Breast epithelium (tissue), 4 donors: ENCODE measurements at regions not wholly inside any gene's neighbourhood (a gene's known extent, or its start where the extent isn't known, plus 50 kb on each side); places are given as distances from the start of the nearest gene placed in this dataset.

Source experiments
- DNase-seq, 2 donors: peaks; one replicate each; pipeline ENCODE4 v3.0.0-alpha.2; 2019; ENCODE audit warnings: low spot score in 2 of 2
- H3K27ac ChIP-seq, 2 donors: fragments of 200-600 bp; sonication (generic) in 1 of 2; one replicate each; pipeline ENCODE4 v1.5.1; 2016 to 2019; ENCODE audit warnings: mild to moderate bottlenecking in 1 of 2
- H3K27me3 ChIP-seq, 2 donors: fragments of 200-600 bp; sonication (generic) in 1 of 2; one replicate each; pipeline versions ENCODE4 v1.5.1 to v1.6.0; 2017 to 2019; ENCODE audit warnings: control low read depth in 1 of 2, mild to moderate bottlenecking in 1 of 2
- H3K36me3 ChIP-seq: fragments of 200-600 bp; one replicate; pipeline ENCODE4 v1.5.1; 2019
- H3K4me1 ChIP-seq, 2 donors: fragments of 200-600 bp; sonication (generic); one replicate each; pipeline ENCODE4 v1.5.1; 2016 to 2019; ENCODE audit warnings: control low read depth in 1 of 2
- H3K4me3 ChIP-seq, 3 donors: fragments of 200-600 bp; sonication (generic); 1 replicate in 2 of 3; 2 replicates in 1 of 3; pipeline ENCODE4 v1.5.1; 2016 to 2019; ENCODE audit warnings: mild to moderate bottlenecking in 3 of 3, moderate library complexity in 2 of 3
- H3K9me3 ChIP-seq, 2 donors: fragments of 200-600 bp; sonication (generic) in 1 of 2; one replicate each; pipeline ENCODE4 v1.5.1; 2016 to 2019; ENCODE audit warnings: control low read depth in 1 of 2
- POLR2A ChIP-seq: fragments of 450-650 bp; IDR thresholded peaks from one replicate; pipeline ENCODE4 v1.6.1; 2016; ENCODE audit warnings: antibody characterized with exemption, mild to moderate bottlenecking, moderate library complexity
- POLR2AphosphoS5 ChIP-seq, 3 donors: sonication (generic); formaldehyde crosslinking; IDR thresholded peaks; one replicate each; pipeline ENCODE4 v1.6.1; 2017; ENCODE audit warnings: antibody characterized with exemption in 3 of 3
- intact Hi-C: fragments of 100-400 bp; cut with DNase I; formaldehyde crosslinking; loops from one replicate; pipeline ENCODE4 v1.15.1; 2023; ENCODE audit warnings: low total_unique reads
- TF ChIP-seq, protein P1 (sequence below), 3 donors: fragments of 450-650 bp; IDR thresholded peaks; one replicate each; pipeline ENCODE4 v1.5.1; 2016 to 2017; ENCODE audit warnings: antibody characterized with exemption in 3 of 3, mild to moderate bottlenecking in 3 of 3, moderate library complexity in 3 of 3

DNA sequence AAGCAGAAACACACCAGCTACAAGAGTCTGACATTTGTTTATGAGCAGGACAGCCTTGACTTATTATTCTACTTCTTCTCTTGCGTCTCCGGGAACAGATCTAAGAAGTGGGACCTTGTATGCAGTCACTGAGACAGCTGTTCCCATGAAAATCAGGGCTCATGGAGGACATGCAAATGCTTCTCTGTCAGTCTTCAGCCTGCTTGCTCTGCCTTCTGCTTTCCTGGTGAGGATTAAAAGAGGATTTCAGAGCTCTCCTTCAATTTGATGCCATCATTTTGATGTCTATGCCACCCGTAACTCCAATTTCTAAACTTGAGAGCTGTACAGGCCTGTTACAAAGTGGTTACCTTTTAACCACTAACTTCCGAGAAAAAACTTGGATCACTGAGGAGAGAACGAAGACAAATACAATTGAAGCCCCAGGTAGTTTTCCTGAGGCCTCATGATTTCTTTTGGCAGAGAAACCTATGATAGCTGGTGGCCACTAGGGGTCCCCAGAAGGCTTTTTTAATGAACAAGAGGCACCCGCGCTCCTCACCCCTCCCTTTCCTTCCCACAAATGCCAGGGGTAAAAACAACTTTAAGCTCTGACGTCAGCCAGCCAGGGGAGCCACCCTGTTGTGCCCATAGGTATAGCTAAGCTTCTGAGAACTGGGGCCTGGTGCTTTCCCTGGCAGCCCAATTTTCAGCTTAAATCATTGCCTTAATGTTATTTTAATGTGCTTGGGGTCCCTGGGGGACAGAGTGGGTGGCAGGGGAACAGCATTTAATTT is 97.0 kb downstream of the DDIT4L start:
- peak; percentile 72 to 82 for DNase-seq
- Histone ChIP-seq H3K4me1 (peaks cover 0 to 5% of the 10 kb centered on the region in 2 donors), H3K27ac (peak overlapping the region; percentile 50 to 65), H3K27me3 (no peaks in the 10 kb centered on the region), H3K4me3 (no peak overlapping the region), H3K9me3 (no peaks in the 10 kb centered on the region), H3K36me3 (no peaks in the 10 kb centered on the region)
- TF ChIP-seq, protein P1, sequence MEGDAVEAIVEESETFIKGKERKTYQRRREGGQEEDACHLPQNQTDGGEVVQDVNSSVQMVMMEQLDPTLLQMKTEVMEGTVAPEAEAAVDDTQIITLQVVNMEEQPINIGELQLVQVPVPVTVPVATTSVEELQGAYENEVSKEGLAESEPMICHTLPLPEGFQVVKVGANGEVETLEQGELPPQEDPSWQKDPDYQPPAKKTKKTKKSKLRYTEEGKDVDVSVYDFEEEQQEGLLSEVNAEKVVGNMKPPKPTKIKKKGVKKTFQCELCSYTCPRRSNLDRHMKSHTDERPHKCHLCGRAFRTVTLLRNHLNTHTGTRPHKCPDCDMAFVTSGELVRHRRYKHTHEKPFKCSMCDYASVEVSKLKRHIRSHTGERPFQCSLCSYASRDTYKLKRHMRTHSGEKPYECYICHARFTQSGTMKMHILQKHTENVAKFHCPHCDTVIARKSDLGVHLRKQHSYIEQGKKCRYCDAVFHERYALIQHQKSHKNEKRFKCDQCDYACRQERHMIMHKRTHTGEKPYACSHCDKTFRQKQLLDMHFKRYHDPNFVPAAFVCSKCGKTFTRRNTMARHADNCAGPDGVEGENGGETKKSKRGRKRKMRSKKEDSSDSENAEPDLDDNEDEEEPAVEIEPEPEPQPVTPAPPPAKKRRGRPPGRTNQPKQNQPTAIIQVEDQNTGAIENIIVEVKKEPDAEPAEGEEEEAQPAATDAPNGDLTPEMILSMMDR (IDR thresholded peaks at IDR 0.05): peak; percentile 61 to 79 (median 67)
- TF ChIP-seq POLR2A (no peak), POLR2AphosphoS5 (IDR thresholded peaks at IDR 0.05) (peak in 1 of 3 donors; percentile 18)
- intact Hi-C loops: loop anchor here (5.0 kb wide), 1 partner anchor 319 kb away; no protein-coding TSS in a partner anchor

GRCh38 chr4:100087743-100088142 is 102.5 kb downstream of the DDIT4L start:
- TF ChIP-seq POLR2AphosphoS5 (IDR thresholded peaks at IDR 0.05): no peak
- no peak for TF ChIP-seq POLR2A
- TF ChIP-seq, protein P1 (IDR thresholded peaks at IDR 0.05): no peak
- no peak for DNase-seq
- Histone ChIP-seq H3K9me3 (no peaks in the 10 kb centered on the region), H3K36me3 (no peaks in the 10 kb centered on the region), H3K27me3 (no peaks in the 10 kb centered on the region), H3K4me1 (no peaks in the 10 kb centered on the region), H3K4me3 (no peak overlapping the region), H3K27ac (peak overlapping the region in 1 of 2 donors; percentile 35)
- intact Hi-C loops: no loop called here

GRCh38 chr4:100086766-100087431 is 103.4 kb downstream of the DDIT4L start:
- H3K27ac ChIP-seq: peak overlapping the region in 1 of 2 donors; percentile 35
- TF ChIP-seq, protein P1 (IDR thresholded peaks at IDR 0.05): no peak
- TF ChIP-seq POLR2AphosphoS5 (IDR thresholded peaks at IDR 0.05): no peak
- TF ChIP-seq POLR2A: no peak
- intact Hi-C loops: no loop called here
- no peak overlapping the region for H3K4me3 ChIP-seq
- H3K27me3 ChIP-seq: no peaks in the 10 kb centered on the region
- no peaks in the 10 kb centered on the region for H3K36me3 ChIP-seq
- no peaks in the 10 kb centered on the region for H3K9me3 ChIP-seq
- H3K4me1 ChIP-seq: no peaks in the 10 kb centered on the region
- no peak for DNase-seq

DNA sequence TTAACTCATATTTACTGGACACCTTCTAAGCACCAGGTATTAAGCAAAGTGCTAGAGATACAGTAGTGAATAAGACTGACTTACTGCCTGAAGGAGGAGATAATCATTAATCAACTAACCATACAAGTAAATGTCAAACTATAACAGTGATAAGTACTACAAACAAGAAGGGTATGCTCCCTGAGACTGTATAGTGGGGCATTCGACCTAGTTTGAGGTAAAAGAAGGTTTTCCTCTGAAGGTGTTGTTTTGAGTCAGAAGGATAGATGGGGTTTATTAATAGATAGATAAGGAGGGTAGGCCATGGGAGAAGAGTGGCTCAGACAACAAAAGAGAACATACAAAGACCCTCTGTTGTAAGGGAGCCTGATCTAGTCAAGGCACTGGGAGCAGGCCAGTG is 105.4 kb downstream of the DDIT4L start:
- Histone ChIP-seq H3K27me3 (no peaks in the 10 kb centered on the region), H3K4me1 (no peaks in the 10 kb centered on the region), H3K36me3 (no peaks in the 10 kb centered on the region), H3K27ac (no peak overlapping the region), H3K9me3 (no peaks in the 10 kb centered on the region), H3K4me3 (no peak overlapping the region)
- no peak for DNase-seq
- TF ChIP-seq, protein P1 (IDR thresholded peaks at IDR 0.05): no peak
- TF ChIP-seq POLR2A (no peak), POLR2AphosphoS5 (IDR thresholded peaks at IDR 0.05) (no peak)
- intact Hi-C loops: no loop called here

GRCh38 chr4:100083289-100083688 is 107.0 kb downstream of the DDIT4L start:
- DNase-seq: no peak
- TF ChIP-seq, protein P1 (IDR thresholded peaks at IDR 0.05): no peak
- TF ChIP-seq POLR2AphosphoS5 (IDR thresholded peaks at IDR 0.05) (no peak), POLR2A (no peak)
- intact Hi-C loops: no loop called here
- Histone ChIP-seq H3K9me3 (no peaks in the 10 kb centered on the region), H3K4me3 (no peak overlapping the region), H3K27ac (no peak overlapping the region), H3K4me1 (no peaks in the 10 kb centered on the region), H3K36me3 (no peaks in the 10 kb centered on the region), H3K27me3 (no peaks in the 10 kb centered on the region)
